SK-N-SH (cell line): ENCODE measurements at regions not wholly inside any gene's neighbourhood (a gene's known extent, or its start where the extent isn't known, plus 50 kb on each side); places are given as distances from the start of the nearest gene placed in this dataset.

ENCODE experiments used
- CTCF ChIA-PET: fragments of 300-600, 350-600 bp; formaldehyde crosslinking; extraction: SDS; loops from one replicate; lab custom pipeline; 2021; lab: Yijun Ruan, JAX
- POLR2A ChIA-PET: fragments of 350-600 bp; sonication (Branson Sonifier 250); formaldehyde crosslinking; extraction: SDS; loops from one replicate; lab custom pipeline; 2020; ENCODE audit warnings: antibody characterized with exemption, inconsistent platforms; lab: Yijun Ruan, JAX
- DNase-seq: peaks from one replicate; pipeline ENCODE4 v3.0.0; 2012
- H2AFZ ChIP-seq: fragments of 200-600 bp; sonication (generic); 2 replicates; pipeline ENCODE4 v1.8.1; 2016; ENCODE audit warnings: antibody characterized with exemption, mild to moderate bottlenecking, low read depth
- H3F3A ChIP-seq: fragments of 200-600 bp; sonication (generic); replicated peaks from 2 replicates; pipeline ENCODE3; 2016; ENCODE audit warnings: antibody characterized with exemption, mild to moderate bottlenecking; ENCODE audit not compliant: insufficient read depth
- H3K27ac ChIP-seq, 2 experiments: fragments of 200-500 bp in 1 of 2; fragments of 200-600 bp in 1 of 2; sonication (Bioruptor generic) in 1 of 2; sonication (generic), shearing (Covaris generic) in 1 of 2; 2 replicates each; pipeline versions ENCODE4 v1.5.1 to v1.6.1; 2014 to 2016; ENCODE audit warnings: low read depth in 2 of 2, inconsistent platforms in 1 of 2, low read length in 1 of 2, mild to moderate bottlenecking in 1 of 2, mixed read lengths in 1 of 2
- H3K27me3 ChIP-seq: fragments of 200-600 bp; sonication (generic), shearing (Covaris generic); 2 replicates; pipeline ENCODE4 v1.6.1; 2016; ENCODE audit warnings: mixed run types; ENCODE audit not compliant: insufficient read depth
- H3K36me3 ChIP-seq, 2 experiments: fragments of 200-500 bp in 1 of 2; fragments of 200-600 bp in 1 of 2; sonication (Bioruptor generic) in 1 of 2; sonication (generic) in 1 of 2; replicated peaks in 1 of 2; 2 replicates each; pipeline versions ENCODE3 to v1.5.1; 2014 to 2016; ENCODE audit warnings: low read length in 1 of 2, mild to moderate bottlenecking in 1 of 2; ENCODE audit not compliant: insufficient read depth in 2 of 2, control insufficient read depth in 1 of 2
- H3K4me1 ChIP-seq, 2 experiments: fragments of 200-500 bp in 1 of 2; fragments of 200-600 bp in 1 of 2; sonication (Bioruptor generic) in 1 of 2; sonication (generic), shearing (Covaris generic) in 1 of 2; 2 replicates each; pipeline versions ENCODE4 v1.5.1 to v1.6.1; 2014 to 2016; ENCODE audit warnings: low read depth in 1 of 2, low read length in 1 of 2, mixed run types in 1 of 2; ENCODE audit not compliant: insufficient read depth in 2 of 2, control insufficient read depth in 1 of 2
- H3K4me2 ChIP-seq: fragments of 200-600 bp; sonication (generic), shearing (Covaris generic); 2 replicates; pipeline ENCODE4 v1.6.1; 2017; ENCODE audit warnings: mixed run types
- H3K4me3 ChIP-seq, 2 experiments: fragments of 200-500 bp in 1 of 2; fragments of 200-600 bp in 1 of 2; sonication (Bioruptor generic) in 1 of 2; sonication (generic), shearing (Covaris generic) in 1 of 2; 2 replicates each; pipeline versions ENCODE4 v1.5.1 to v1.8.1; 2014 to 2016; ENCODE audit warnings: low read depth in 2 of 2, inconsistent platforms in 1 of 2, low read length in 1 of 2, mild to moderate bottlenecking in 1 of 2, mixed read lengths in 1 of 2, moderate library complexity in 1 of 2
- H3K79me2 ChIP-seq: fragments of 200-600 bp; sonication (generic); 2 replicates; pipeline ENCODE4 v1.8.1; 2017; ENCODE audit warnings: mild to moderate bottlenecking; ENCODE audit not compliant: insufficient read depth
- H3K9ac ChIP-seq: fragments of 200-600 bp; sonication (generic); 2 replicates; pipeline ENCODE4 v1.6.1; 2017; ENCODE audit warnings: mixed run types
- H3K9me2 ChIP-seq: fragments of 200-600 bp; sonication (generic); 2 replicates; pipeline ENCODE4 v1.6.1; 2017; ENCODE audit warnings: mixed run types
- H3K9me3 ChIP-seq: fragments of 200-600 bp; sonication (generic); 2 replicates; pipeline ENCODE4 v1.6.1; 2017; ENCODE audit warnings: mixed run types, mild to moderate bottlenecking, moderate library complexity
- H4K20me1 ChIP-seq: fragments of 200-600 bp; sonication (generic); 2 replicates; pipeline ENCODE4 v1.6.1; 2017; ENCODE audit warnings: mild to moderate bottlenecking, mixed run types; ENCODE audit not compliant: insufficient read depth
- CHD2 ChIP-seq: fragments of 150-350 bp; IDR thresholded peaks from 2 replicates; pipeline ENCODE4 v1.6.1; 2018; ENCODE audit warnings: low read length; ENCODE audit not compliant: partially characterized antibody
- EZH2phosphoT487 ChIP-seq: fragments of 200-600 bp; sonication (generic); IDR thresholded peaks from 2 replicates; pipeline ENCODE4 v1.6.1; 2017; ENCODE audit warnings: low read depth, mixed run types, mild to moderate bottlenecking, antibody characterized with exemption, moderate library complexity, borderline replicate concordance
- FOXM1 ChIP-seq: IDR thresholded peaks from 2 replicates; pipeline ENCODE4 v1.4.0; 2012; ENCODE audit warnings: low read depth, mild to moderate bottlenecking
- GABPA ChIP-seq: IDR thresholded peaks from 2 replicates; pipeline ENCODE4 v1.4.0; 2012; ENCODE audit warnings: low read depth, mild to moderate bottlenecking
- POLR2AphosphoS5 ChIP-seq: IDR thresholded peaks from 2 replicates; pipeline ENCODE4 v1.6.1; 2012; ENCODE audit warnings: low read depth, low read length
- RAD21 ChIP-seq: IDR thresholded peaks from 2 replicates; pipeline ENCODE4 v1.6.1; 2012; ENCODE audit warnings: mild to moderate bottlenecking, low read length
- RCOR1 ChIP-seq: fragments of 150-350 bp; IDR thresholded peaks from 2 replicates; pipeline ENCODE4 v1.6.1; 2017; ENCODE audit warnings: antibody characterized with exemption, low read length
- RFX5 ChIP-seq: IDR thresholded peaks from 2 replicates; pipeline ENCODE4 v1.6.1; 2012; ENCODE audit warnings: mild to moderate bottlenecking, improper control_type of control experiment, low read length
- SIN3A ChIP-seq: IDR thresholded peaks from 2 replicates; pipeline ENCODE4 v1.6.1; 2012; ENCODE audit warnings: low read depth, mild to moderate bottlenecking, low read length, moderate library complexity, borderline replicate concordance
- SMC3 ChIP-seq: IDR thresholded peaks from 2 replicates; pipeline ENCODE4 v1.6.1; 2012; ENCODE audit warnings: low read depth, low read length, improper control_type of control experiment
- TAF1 ChIP-seq: IDR thresholded peaks from 2 replicates; pipeline ENCODE4 v1.6.1; 2012; ENCODE audit warnings: low read depth, mild to moderate bottlenecking, low read length, moderate library complexity, borderline replicate concordance
- TCF12 ChIP-seq: IDR thresholded peaks from 2 replicates; pipeline ENCODE4 v1.4.0; 2012
- WGBS: methylation state at CpG from one replicate; pipeline ENCODE4 v1.1.6; 2017; ENCODE audit warnings: low lambda C conversion rate; 5-methylcytosine and 5-hydroxymethylcytosine counted together
- TF ChIP-seq, protein P1 (sequence below): fragments of 150-350 bp; IDR thresholded peaks from 2 replicates; pipeline ENCODE4 v1.6.1; 2016; ENCODE audit warnings: mild to moderate bottlenecking, low read depth, low read length
- TF ChIP-seq, protein P2 (sequence below): IDR thresholded peaks from 2 replicates; pipeline ENCODE4 v1.6.1; 2012; ENCODE audit warnings: mild to moderate bottlenecking, low read depth, low read length, moderate library complexity
- TF ChIP-seq, protein P3 (sequence below): IDR thresholded peaks from 2 replicates; pipeline ENCODE4; 2012
- TF ChIP-seq, protein P4 (sequence below): fragments of 200-600 bp; sonication (generic); IDR thresholded peaks from 2 replicates; pipeline ENCODE4 v1.6.1; 2017; ENCODE audit warnings: antibody characterized with exemption, mild to moderate bottlenecking, moderate library complexity
- TF ChIP-seq, protein P5 (sequence below): IDR thresholded peaks from 2 replicates; pipeline ENCODE4 v1.4.0; 2012; ENCODE audit warnings: low read depth, borderline replicate concordance

DNA sequence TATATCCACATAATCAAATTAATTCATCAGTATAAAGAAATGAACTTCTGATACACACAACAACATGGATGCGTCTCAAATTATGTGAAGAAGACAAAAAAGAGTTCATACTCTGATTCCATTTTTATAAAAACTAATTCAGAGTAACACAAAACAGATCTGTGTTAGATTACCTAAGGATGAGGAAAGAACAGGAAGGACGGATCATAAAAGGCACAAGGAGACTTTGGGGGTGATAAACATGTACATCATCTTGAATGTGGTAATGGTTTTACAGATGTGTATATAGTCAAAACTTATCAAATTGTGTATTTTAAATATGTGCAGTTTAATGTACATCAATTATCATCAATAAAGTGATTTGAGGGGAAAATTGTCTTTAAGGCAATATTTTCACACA, 59.9 kb upstream of the DOCK9 start:
- Histone ChIP-seq H4K20me1 (no peaks in the 10 kb centered on the region), H3K9ac (no peak overlapping the region), H3K4me2 (no peak overlapping the region), H3K27me3 (no peaks in the 10 kb centered on the region), H3K27ac (no peak overlapping the region), H2AFZ (no peak overlapping the region), H3K79me2 (no peaks in the 10 kb centered on the region; the same call in 1 of the 2 replicates), H3K4me1 (no peaks in the 10 kb centered on the region; a peak in 1 of 4 replicates), H3K4me3 (no peak overlapping the region), H3K9me2 (no peaks in the 10 kb centered on the region), H3K36me3 (no peaks in the 10 kb centered on the region), H3F3A (peaks cover 4% of the 10 kb centered on the region), H3K9me3 (no peaks in the 10 kb centered on the region)
- 99% methylated on average over 2 of the region's 2 CpGs for WGBS
- no peak for DNase-seq
- POLR2A ChIA-PET = no interaction called here
- CTCF ChIA-PET = interaction anchor here (0.9 to 1.3 kb wide), 3 partner anchors 193 to 198 kb away, joined by 3 to 4 read pairs (median 4); no protein-coding TSS in a partner anchor
- TF ChIP-seq, protein P1, sequence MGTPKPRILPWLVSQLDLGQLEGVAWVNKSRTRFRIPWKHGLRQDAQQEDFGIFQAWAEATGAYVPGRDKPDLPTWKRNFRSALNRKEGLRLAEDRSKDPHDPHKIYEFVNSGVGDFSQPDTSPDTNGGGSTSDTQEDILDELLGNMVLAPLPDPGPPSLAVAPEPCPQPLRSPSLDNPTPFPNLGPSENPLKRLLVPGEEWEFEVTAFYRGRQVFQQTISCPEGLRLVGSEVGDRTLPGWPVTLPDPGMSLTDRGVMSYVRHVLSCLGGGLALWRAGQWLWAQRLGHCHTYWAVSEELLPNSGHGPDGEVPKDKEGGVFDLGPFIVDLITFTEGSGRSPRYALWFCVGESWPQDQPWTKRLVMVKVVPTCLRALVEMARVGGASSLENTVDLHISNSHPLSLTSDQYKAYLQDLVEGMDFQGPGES = no peak
- TF ChIP-seq, protein P2, sequence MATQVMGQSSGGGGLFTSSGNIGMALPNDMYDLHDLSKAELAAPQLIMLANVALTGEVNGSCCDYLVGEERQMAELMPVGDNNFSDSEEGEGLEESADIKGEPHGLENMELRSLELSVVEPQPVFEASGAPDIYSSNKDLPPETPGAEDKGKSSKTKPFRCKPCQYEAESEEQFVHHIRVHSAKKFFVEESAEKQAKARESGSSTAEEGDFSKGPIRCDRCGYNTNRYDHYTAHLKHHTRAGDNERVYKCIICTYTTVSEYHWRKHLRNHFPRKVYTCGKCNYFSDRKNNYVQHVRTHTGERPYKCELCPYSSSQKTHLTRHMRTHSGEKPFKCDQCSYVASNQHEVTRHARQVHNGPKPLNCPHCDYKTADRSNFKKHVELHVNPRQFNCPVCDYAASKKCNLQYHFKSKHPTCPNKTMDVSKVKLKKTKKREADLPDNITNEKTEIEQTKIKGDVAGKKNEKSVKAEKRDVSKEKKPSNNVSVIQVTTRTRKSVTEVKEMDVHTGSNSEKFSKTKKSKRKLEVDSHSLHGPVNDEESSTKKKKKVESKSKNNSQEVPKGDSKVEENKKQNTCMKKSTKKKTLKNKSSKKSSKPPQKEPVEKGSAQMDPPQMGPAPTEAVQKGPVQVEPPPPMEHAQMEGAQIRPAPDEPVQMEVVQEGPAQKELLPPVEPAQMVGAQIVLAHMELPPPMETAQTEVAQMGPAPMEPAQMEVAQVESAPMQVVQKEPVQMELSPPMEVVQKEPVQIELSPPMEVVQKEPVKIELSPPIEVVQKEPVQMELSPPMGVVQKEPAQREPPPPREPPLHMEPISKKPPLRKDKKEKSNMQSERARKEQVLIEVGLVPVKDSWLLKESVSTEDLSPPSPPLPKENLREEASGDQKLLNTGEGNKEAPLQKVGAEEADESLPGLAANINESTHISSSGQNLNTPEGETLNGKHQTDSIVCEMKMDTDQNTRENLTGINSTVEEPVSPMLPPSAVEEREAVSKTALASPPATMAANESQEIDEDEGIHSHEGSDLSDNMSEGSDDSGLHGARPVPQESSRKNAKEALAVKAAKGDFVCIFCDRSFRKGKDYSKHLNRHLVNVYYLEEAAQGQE = no peak
- TF ChIP-seq RFX5 (no peak), CHD2 (no peak), EZH2phosphoT487 (no peak), SMC3 (no peak), GABPA (no peak), SIN3A (no peak), POLR2AphosphoS5 (no peak), TAF1 (no peak), FOXM1 (no peak), RCOR1 (no peak), RAD21 (no peak), TCF12 (no peak)
- TF ChIP-seq, protein P3, sequence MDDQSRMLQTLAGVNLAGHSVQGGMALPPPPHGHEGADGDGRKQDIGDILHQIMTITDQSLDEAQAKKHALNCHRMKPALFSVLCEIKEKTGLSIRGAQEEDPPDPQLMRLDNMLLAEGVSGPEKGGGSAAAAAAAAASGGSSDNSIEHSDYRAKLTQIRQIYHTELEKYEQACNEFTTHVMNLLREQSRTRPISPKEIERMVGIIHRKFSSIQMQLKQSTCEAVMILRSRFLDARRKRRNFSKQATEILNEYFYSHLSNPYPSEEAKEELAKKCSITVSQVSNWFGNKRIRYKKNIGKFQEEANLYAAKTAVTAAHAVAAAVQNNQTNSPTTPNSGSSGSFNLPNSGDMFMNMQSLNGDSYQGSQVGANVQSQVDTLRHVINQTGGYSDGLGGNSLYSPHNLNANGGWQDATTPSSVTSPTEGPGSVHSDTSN = no peak
- TF ChIP-seq, protein P4, sequence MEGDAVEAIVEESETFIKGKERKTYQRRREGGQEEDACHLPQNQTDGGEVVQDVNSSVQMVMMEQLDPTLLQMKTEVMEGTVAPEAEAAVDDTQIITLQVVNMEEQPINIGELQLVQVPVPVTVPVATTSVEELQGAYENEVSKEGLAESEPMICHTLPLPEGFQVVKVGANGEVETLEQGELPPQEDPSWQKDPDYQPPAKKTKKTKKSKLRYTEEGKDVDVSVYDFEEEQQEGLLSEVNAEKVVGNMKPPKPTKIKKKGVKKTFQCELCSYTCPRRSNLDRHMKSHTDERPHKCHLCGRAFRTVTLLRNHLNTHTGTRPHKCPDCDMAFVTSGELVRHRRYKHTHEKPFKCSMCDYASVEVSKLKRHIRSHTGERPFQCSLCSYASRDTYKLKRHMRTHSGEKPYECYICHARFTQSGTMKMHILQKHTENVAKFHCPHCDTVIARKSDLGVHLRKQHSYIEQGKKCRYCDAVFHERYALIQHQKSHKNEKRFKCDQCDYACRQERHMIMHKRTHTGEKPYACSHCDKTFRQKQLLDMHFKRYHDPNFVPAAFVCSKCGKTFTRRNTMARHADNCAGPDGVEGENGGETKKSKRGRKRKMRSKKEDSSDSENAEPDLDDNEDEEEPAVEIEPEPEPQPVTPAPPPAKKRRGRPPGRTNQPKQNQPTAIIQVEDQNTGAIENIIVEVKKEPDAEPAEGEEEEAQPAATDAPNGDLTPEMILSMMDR = no peak
- TF ChIP-seq, protein P5, sequence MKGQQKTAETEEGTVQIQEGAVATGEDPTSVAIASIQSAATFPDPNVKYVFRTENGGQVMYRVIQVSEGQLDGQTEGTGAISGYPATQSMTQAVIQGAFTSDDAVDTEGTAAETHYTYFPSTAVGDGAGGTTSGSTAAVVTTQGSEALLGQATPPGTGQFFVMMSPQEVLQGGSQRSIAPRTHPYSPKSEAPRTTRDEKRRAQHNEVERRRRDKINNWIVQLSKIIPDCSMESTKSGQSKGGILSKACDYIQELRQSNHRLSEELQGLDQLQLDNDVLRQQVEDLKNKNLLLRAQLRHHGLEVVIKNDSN = no peak
